SJSA1 (cell line): ENCODE measurements at regions not wholly inside any gene's neighbourhood (a gene's known extent, or its start where the extent isn't known, plus 50 kb on each side); places are given as distances from the start of the nearest gene placed in this dataset.

Experiments
- DNase-seq, 2 experiments: peaks; one replicate each; pipeline ENCODE4 v3.0.0-alpha.2; 2015 to 2020; ENCODE audit warnings: low spot score in 2 of 2, low read depth in 1 of 2
- H3K27ac ChIP-seq: fragments of 250-450 bp; sonication (Bioruptor Pico); 2 replicates; pipeline ENCODE4 v1.5.1; 2020; ENCODE audit warnings: mild to moderate bottlenecking, moderate library complexity
- H3K27me3 ChIP-seq: fragments of 250-450 bp; sonication (Bioruptor Pico); replicated peaks from 2 replicates; pipeline ENCODE4 v1.5.1; 2020; ENCODE audit warnings: mild to moderate bottlenecking, moderate library complexity
- H3K36me3 ChIP-seq: fragments of 250-450 bp; sonication (Bioruptor Pico); 2 replicates; pipeline ENCODE4 v1.5.1; 2020; ENCODE audit warnings: mild to moderate bottlenecking
- H3K4me1 ChIP-seq: fragments of 250-450 bp; sonication (Bioruptor Pico); replicated peaks from 2 replicates; pipeline ENCODE4 v1.6.1; 2021; ENCODE audit warnings: mild to moderate bottlenecking
- H3K4me3 ChIP-seq: fragments of 250-450 bp; sonication (Bioruptor Pico); 2 replicates; pipeline ENCODE4 v1.5.1; 2020; ENCODE audit warnings: mild to moderate bottlenecking
- H3K9me3 ChIP-seq: fragments of 250-450 bp; sonication (Bioruptor Pico); replicated peaks from 2 replicates; pipeline ENCODE4 v1.5.1; 2020; ENCODE audit warnings: mild to moderate bottlenecking

DNA sequence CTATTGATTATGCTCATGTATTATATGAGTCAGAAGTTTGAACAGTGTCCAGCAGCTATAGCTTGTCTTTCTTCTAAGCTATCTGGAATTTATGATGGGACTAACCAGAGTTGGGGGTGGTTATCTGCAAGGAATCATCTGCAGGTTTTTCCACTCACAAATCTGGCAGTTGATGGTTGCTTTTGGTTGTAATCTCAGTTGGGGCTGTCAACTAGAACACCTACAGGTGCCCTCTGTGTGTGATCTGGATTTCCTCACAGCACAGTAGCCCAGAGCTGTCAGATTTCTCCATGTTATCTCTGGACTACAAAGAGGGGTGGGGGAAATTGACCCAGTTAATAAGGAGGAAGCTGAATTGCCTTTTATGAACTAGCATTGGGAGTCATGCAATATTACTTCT, 51.4 kb upstream of the MAP9 start:
- no peak for DNase-seq
- Histone ChIP-seq H3K36me3 (no peaks in the 10 kb centered on the region), H3K27ac (no peak overlapping the region), H3K9me3 (no peaks in the 10 kb centered on the region), H3K27me3 (no peaks in the 10 kb centered on the region), H3K4me1 (no peaks in the 10 kb centered on the region), H3K4me3 (no peak overlapping the region)

DNA sequence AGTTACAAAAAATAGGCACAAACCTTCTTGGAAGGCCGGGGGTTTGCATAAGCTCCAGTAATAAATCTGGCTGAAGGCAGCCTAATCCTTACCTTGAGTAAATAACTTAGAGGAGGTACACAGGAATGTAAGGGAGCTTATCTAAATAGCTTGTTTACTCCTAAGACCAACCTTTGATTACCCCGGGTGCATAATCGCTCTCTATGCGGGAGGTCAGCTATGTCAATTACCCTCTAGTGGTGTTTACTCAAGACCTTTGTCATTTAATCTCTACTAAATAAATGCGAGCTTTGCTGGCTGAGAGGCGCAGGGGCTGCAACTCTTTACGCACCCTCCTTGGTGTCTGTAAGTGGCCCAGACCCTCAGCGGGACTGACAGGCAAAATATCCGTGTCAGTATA, 50.2 kb upstream of the MAP9 start:
- Histone ChIP-seq H3K27me3 (no peaks in the 10 kb centered on the region), H3K36me3 (no peaks in the 10 kb centered on the region), H3K4me3 (no peak overlapping the region), H3K4me1 (no peaks in the 10 kb centered on the region), H3K9me3 (no peaks in the 10 kb centered on the region), H3K27ac (no peak overlapping the region)
- no peak for DNase-seq
